ENCODE measurements at regions not wholly inside any gene's neighbourhood (a gene's known extent, or its start where the extent isn't known, plus 50 kb on each side); places are given as distances from the start of the nearest gene placed in this dataset.
"Not testable (repeated sequence)": the region's sequence is repeated elsewhere in the genome, so short reads cannot be mapped to it uniquely, and the experiment has no call there.

DNA sequence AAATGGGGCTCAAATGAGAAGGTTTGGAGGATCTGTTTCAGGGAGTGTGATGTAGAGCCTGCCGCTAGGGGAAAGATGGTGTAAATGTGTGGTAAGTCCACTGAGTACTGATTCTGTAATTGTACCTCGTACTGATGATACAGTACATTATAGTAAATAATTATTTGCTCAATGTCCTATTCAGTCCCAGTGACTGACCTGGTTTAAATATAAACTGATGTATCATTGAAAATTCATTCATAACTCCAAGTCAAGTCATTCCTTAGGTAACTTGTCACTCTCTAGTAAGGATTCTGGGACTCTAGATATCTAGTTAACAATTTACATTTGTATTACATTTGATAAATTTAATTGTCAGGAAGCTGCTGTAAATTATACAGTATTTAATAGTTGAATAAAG, 667.3 kb downstream of the DTWD2 start:
- H3K27ac ChIP-seq (ENCODE audit: low read depth, low read length) = no peak overlapping the region
- H3K4me3 ChIP-seq (ENCODE audit: low read depth, low read length) = no peak overlapping the region
- no peaks in the 10 kb centered on the region for H3K4me1 ChIP-seq (ENCODE audit: control insufficient read depth, insufficient read depth, low read length)
- H3K9ac ChIP-seq (ENCODE audit: low read length) = no peak overlapping the region
- H3K36me3 ChIP-seq (ENCODE audit: control insufficient read depth, insufficient read depth, low read length) = no peaks in the 10 kb centered on the region
- H3K9me3 ChIP-seq (ENCODE audit: control insufficient read depth, insufficient read depth, low read depth, low read length) = peaks cover 15% of the 10 kb centered on the region
- H3K27me3 ChIP-seq (ENCODE audit: control insufficient read depth, insufficient read depth, low read length) = no peaks in the 10 kb centered on the region

DNA sequence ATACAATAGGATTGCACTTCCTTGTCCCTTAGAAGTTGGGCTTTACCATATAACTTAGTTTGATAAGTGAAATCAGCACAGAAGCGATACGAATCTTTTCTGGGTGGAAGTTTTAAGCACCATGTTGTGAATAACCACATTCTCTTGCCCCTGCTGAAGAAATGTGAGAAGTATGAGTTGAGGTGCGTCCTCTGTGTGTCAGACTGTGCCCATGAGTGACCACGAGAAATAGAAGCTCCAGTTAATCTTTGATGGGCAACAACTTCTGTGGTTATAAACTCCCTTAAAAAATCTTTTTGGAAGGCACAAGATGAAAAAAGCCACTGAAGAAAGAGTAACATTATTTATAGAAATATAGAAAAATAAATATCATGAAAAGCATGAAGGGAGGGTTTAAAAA, 668.2 kb downstream of the DTWD2 start:
- Histone ChIP-seq H3K9ac (ENCODE audit: low read length) (no peak overlapping the region), H3K4me3 (ENCODE audit: low read depth, low read length) (no peak overlapping the region), H3K27me3 (ENCODE audit: control insufficient read depth, insufficient read depth, low read length) (no peaks in the 10 kb centered on the region), H3K4me1 (ENCODE audit: control insufficient read depth, insufficient read depth, low read length) (no peaks in the 10 kb centered on the region), H3K9me3 (ENCODE audit: control insufficient read depth, insufficient read depth, low read depth, low read length) (peaks cover 15% of the 10 kb centered on the region), H3K27ac (ENCODE audit: low read depth, low read length) (no peak overlapping the region), H3K36me3 (ENCODE audit: control insufficient read depth, insufficient read depth, low read length) (no peaks in the 10 kb centered on the region)

DNA sequence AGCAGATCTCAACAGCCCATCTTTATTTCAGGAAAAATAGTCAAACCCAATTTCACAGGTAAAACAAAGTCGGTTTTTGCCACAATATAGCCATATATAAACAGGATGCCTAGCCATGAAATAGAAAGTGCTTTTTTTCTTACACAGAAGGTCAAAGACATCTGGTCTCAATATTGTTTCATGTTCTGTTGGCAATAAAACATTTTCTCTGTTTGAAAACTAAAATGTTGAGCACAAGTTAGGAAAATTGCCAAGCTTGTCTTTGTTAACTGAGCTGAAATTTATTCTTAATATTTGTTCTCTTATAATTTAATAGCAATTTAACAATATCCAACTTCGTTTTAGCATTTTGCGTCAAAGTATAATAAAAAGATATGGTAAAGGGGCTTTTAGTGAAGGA, 673.4 kb downstream of the DTWD2 start:
- H3K9me3 ChIP-seq (ENCODE audit: control insufficient read depth, insufficient read depth, low read depth, low read length) = no peaks in the 10 kb centered on the region
- no peaks in the 10 kb centered on the region for H3K36me3 ChIP-seq (ENCODE audit: control insufficient read depth, insufficient read depth, low read length)
- no peak overlapping the region for H3K4me3 ChIP-seq (ENCODE audit: low read depth, low read length)
- no peak overlapping the region for H3K9ac ChIP-seq (ENCODE audit: low read length)
- H3K4me1 ChIP-seq (ENCODE audit: control insufficient read depth, insufficient read depth, low read length) = no peaks in the 10 kb centered on the region
- no peaks in the 10 kb centered on the region for H3K27me3 ChIP-seq (ENCODE audit: control insufficient read depth, insufficient read depth, low read length)
- H3K27ac ChIP-seq (ENCODE audit: low read depth, low read length) = no peak overlapping the region

DNA sequence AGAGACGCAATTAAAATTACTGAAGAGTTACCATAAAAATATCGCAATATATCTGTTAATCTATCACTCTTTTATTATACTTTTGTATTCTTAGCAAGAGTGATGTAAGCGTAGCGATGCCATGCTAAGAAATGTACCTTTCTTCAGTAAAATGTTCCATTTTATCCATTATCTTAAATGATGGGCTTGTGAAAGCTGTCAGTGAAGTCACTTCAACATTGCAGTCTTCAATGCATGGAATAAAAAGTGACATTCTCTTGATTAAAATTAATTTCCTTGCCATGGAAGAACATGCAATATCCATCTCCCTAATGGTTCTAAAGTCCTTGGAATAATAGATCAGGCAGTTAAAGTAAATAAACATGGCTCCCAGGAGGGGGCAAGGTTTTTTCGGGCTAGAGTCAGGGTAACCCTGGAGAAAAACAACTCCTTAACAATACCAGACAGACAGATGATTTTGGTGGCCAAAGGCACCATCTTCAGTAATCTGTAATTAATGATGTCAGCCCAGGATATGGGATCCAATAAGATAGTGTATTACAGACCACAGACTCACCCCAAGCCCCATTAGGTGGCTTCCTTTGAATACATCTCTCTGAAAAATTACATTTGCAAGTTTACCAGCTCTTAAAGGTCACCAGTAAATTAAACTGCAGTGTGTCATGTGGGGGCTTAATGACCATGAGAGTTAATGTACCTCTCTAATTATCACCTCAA, 677.1 kb downstream of the DTWD2 start:
- Histone ChIP-seq H3K9me3 (ENCODE audit: control insufficient read depth, insufficient read depth, low read depth, low read length) (no peaks in the 10 kb centered on the region), H3K27me3 (ENCODE audit: control insufficient read depth, insufficient read depth, low read length) (no peaks in the 10 kb centered on the region), H3K4me1 (ENCODE audit: control insufficient read depth, insufficient read depth, low read length) (no peaks in the 10 kb centered on the region; the same call in 1 of the 2 replicates), H3K36me3 (ENCODE audit: control insufficient read depth, insufficient read depth, low read length) (no peaks in the 10 kb centered on the region), H3K4me3 (ENCODE audit: low read depth, low read length) (no peak overlapping the region), H3K27ac (ENCODE audit: low read depth, low read length) (no peak overlapping the region), H3K9ac (ENCODE audit: low read length) (no peak overlapping the region)

DNA sequence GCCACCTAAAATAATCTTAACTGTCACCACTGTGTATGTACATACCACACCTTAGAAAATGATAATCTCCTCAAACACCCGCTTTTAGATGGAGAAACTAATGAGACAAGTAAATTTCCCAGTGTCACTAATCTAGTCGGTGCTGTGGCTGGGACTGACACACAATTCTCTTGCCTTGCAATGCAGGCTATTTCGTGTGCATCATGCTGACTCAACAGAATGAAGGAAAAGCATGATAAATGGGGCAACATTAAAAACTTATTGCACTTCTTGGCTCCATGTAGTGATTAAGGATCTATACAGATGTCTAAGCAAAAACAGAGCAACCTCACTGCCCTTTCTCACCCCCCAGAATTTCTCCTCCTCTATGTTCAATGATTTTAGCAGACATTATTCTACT, 677.9 kb downstream of the DTWD2 start:
- H3K27ac ChIP-seq (ENCODE audit: low read depth, low read length) = no peak overlapping the region
- H3K4me1 ChIP-seq (ENCODE audit: control insufficient read depth, insufficient read depth, low read length) = no peaks in the 10 kb centered on the region; the same call in 1 of the 2 replicates
- no peaks in the 10 kb centered on the region for H3K36me3 ChIP-seq (ENCODE audit: control insufficient read depth, insufficient read depth, low read length)
- no peaks in the 10 kb centered on the region for H3K9me3 ChIP-seq (ENCODE audit: control insufficient read depth, insufficient read depth, low read depth, low read length)
- H3K27me3 ChIP-seq (ENCODE audit: control insufficient read depth, insufficient read depth, low read length) = no peaks in the 10 kb centered on the region
- H3K9ac ChIP-seq (ENCODE audit: low read length) = no peak overlapping the region
- H3K4me3 ChIP-seq (ENCODE audit: low read depth, low read length) = no peak overlapping the region

DNA sequence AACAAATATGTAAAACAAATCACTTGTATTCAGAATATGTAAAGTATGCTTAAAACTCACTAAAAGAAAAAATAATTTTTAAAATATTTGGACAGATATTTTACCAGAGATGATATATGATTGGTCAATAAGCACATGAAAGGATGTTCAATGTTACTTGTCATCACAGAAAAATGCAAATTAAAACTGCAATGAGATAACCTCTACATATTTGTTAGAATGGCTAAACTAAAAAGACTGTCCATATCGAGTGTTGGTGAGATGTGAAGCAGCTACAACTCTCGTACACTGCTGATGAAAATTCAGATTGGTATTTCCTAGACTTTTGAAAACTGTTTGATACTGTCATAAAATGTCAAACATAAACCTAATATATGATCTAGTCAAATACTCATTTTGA, 685.1 kb downstream of the DTWD2 start:
- Histone ChIP-seq H3K27me3 (ENCODE audit: control insufficient read depth, insufficient read depth, low read length) (no peaks in the 10 kb centered on the region), H3K4me1 (ENCODE audit: control insufficient read depth, insufficient read depth, low read length) (no peaks in the 10 kb centered on the region), H3K9me3 (ENCODE audit: control insufficient read depth, insufficient read depth, low read depth, low read length) (no peaks in the 10 kb centered on the region), H3K36me3 (ENCODE audit: control insufficient read depth, insufficient read depth, low read length) (no peaks in the 10 kb centered on the region), H3K27ac (ENCODE audit: low read depth, low read length) (no peak overlapping the region), H3K9ac (ENCODE audit: low read length) (no peak overlapping the region), H3K4me3 (ENCODE audit: low read depth, low read length) (no peak overlapping the region)

DNA sequence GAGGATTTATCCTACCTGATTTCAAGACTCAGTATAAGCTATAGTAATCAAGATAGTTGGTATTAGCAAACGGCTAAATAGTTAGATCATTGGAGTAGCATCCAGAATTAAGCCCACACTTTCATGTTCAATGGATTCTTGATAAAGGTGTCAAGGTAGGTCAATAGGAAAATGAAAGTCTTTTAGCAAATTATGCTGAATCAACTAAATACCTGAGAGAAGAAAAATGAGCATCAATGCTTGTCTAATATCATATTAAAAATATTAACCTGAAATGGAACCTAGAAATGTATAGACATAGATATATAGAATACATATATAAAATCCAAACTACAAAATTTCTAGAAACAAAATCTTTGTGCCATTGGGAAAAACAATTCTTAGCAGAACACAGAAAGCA, 685.6 kb downstream of the DTWD2 start:
- H3K4me3 ChIP-seq (ENCODE audit: low read depth, low read length) = no peak overlapping the region
- no peak overlapping the region for H3K27ac ChIP-seq (ENCODE audit: low read depth, low read length)
- H3K4me1 ChIP-seq (ENCODE audit: control insufficient read depth, insufficient read depth, low read length) = no peaks in the 10 kb centered on the region
- no peaks in the 10 kb centered on the region for H3K27me3 ChIP-seq (ENCODE audit: control insufficient read depth, insufficient read depth, low read length)
- H3K36me3 ChIP-seq (ENCODE audit: control insufficient read depth, insufficient read depth, low read length) = no peaks in the 10 kb centered on the region
- H3K9me3 ChIP-seq (ENCODE audit: control insufficient read depth, insufficient read depth, low read depth, low read length) = no peaks in the 10 kb centered on the region
- no peak overlapping the region for H3K9ac ChIP-seq (ENCODE audit: low read length)

DNA sequence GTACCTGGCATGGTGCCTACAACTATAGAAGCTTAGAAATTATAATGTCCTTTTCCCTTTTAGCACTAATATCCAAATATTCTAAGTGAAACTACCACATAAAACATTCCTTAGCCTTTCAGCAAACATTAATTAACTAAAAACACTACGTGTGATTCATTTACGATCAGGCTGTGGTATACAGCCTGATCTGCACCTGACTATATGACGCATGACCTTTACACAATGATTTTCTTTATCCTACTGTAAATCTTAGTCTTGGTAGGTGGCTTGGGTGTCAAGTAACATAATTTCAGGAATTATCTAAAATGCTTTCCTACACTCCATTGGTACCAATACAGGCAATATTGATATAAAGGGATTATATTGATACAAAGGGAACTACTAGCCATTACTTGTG, 686.7 kb downstream of the DTWD2 start:
- Histone ChIP-seq H3K4me1 (ENCODE audit: control insufficient read depth, insufficient read depth, low read length) (no peaks in the 10 kb centered on the region), H3K27ac (ENCODE audit: low read depth, low read length) (no peak overlapping the region), H3K36me3 (ENCODE audit: control insufficient read depth, insufficient read depth, low read length) (no peaks in the 10 kb centered on the region), H3K4me3 (ENCODE audit: low read depth, low read length) (no peak overlapping the region), H3K27me3 (ENCODE audit: control insufficient read depth, insufficient read depth, low read length) (no peaks in the 10 kb centered on the region), H3K9me3 (ENCODE audit: control insufficient read depth, insufficient read depth, low read depth, low read length) (no peaks in the 10 kb centered on the region), H3K9ac (ENCODE audit: low read length) (no peak overlapping the region)

DNA sequence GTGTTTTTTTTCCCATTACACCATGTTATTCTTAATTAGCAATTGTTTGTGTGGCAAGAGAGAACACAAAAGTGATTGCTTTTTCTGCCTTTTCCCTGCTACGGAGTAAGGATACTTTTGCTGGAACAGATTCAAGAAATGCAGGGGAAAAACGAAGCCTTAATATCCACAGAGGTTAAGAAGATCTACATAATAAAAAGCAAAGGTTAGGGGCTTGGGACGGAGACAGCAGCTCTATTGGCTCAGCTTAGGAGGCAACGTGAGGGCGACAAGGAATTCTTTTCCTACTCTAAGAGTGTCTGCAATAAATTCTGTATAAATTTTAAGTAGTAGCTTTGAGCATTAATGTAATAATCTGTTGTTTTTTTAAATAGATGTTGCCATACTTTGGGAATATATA, 693.3 kb downstream of the DTWD2 start:
- Histone ChIP-seq H3K4me3 (ENCODE audit: low read depth, low read length) (no peak overlapping the region), H3K9me3 (ENCODE audit: control insufficient read depth, insufficient read depth, low read depth, low read length) (no peaks in the 10 kb centered on the region), H3K4me1 (ENCODE audit: control insufficient read depth, insufficient read depth, low read length) (peaks cover 4% of the 10 kb centered on the region; the same call in 1 of the 2 replicates), H3K9ac (ENCODE audit: low read length) (no peak overlapping the region), H3K36me3 (ENCODE audit: control insufficient read depth, insufficient read depth, low read length) (no peaks in the 10 kb centered on the region), H3K27me3 (ENCODE audit: control insufficient read depth, insufficient read depth, low read length) (no peaks in the 10 kb centered on the region), H3K27ac (ENCODE audit: low read depth, low read length) (no peak overlapping the region)

DNA sequence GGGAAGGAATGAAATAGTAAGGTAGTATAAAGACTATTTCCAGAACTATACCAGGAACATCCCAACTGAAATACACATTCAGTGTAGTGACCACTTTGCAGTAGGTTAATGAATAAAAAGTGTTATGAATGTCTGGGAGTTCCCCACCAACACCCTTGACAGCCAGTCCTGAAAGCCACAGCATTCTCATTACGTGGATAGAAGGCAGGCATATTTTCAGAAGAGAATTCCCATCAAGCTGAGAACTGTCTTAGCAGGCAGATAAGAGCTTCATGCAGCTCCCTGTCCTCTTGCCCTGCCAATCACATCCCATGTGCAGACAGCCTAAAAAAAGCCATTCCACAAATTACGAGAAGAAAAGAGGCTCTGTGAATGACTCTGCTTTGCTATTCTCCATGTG, 695.0 kb downstream of the DTWD2 start:
- Histone ChIP-seq H3K4me3 (ENCODE audit: low read depth, low read length) (no peak overlapping the region), H3K27ac (ENCODE audit: low read depth, low read length) (no peak overlapping the region), H3K36me3 (ENCODE audit: control insufficient read depth, insufficient read depth, low read length) (no peaks in the 10 kb centered on the region), H3K4me1 (ENCODE audit: control insufficient read depth, insufficient read depth, low read length) (peaks cover 4% of the 10 kb centered on the region; the same call in 1 of the 2 replicates), H3K9ac (ENCODE audit: low read length) (no peak overlapping the region), H3K9me3 (ENCODE audit: control insufficient read depth, insufficient read depth, low read depth, low read length) (no peaks in the 10 kb centered on the region), H3K27me3 (ENCODE audit: control insufficient read depth, insufficient read depth, low read length) (no peaks in the 10 kb centered on the region)

DNA sequence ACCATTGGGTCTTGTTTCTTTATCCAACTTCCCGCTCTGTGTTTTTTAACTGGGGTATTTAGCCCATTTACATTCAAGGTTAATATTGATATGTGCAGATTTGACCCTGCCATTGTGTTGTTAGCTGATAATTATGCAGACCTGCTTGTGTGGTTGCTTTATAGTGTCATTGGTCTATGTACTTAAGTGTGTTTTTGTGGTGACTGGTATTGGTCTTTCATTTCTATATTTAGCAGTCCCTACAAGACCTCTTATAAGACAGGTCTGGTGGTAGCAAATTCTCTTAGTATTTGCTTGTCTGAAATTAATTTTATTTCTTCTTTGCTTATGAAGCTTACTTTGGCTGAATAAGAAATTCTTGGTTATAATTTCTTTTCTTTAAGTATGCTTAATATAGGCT, 698.1 kb downstream of the DTWD2 start:
- H3K4me1 ChIP-seq (ENCODE audit: control insufficient read depth, insufficient read depth, low read length) = peaks cover 4% of the 10 kb centered on the region; the same call in 1 of the 2 replicates
- H3K9me3 ChIP-seq (ENCODE audit: control insufficient read depth, insufficient read depth, low read depth, low read length) = no peaks in the 10 kb centered on the region
- H3K36me3 ChIP-seq (ENCODE audit: control insufficient read depth, insufficient read depth, low read length) = no peaks in the 10 kb centered on the region
- no peak overlapping the region for H3K27ac ChIP-seq (ENCODE audit: low read depth, low read length)
- no peaks in the 10 kb centered on the region for H3K27me3 ChIP-seq (ENCODE audit: control insufficient read depth, insufficient read depth, low read length)
- H3K4me3 ChIP-seq (ENCODE audit: low read depth, low read length) = no peak overlapping the region
- no peak overlapping the region for H3K9ac ChIP-seq (ENCODE audit: low read length)

DNA sequence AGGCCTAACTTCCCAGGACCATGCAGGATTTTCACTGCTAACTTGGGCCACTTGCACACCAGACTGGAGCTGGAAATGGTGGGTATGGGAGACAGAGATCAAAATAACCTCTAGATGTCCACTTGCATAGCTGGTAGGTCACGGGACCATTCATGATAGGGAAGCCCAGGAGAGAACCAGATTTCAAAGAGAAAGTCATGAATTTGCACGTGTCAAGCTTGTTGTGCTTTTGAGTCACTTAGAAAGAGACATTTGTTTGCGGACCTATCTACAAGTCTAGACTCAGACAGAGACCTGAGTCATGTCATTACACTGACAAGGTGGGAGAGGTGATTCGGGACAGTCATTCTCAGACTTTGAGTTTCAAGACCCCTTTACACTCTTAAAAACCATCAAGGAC, 704.1 kb downstream of the DTWD2 start:
- not testable (repeated sequence) for H3K9me3 ChIP-seq (ENCODE audit: control insufficient read depth, insufficient read depth, low read depth, low read length); H3K27ac ChIP-seq (ENCODE audit: low read depth, low read length); H3K27me3 ChIP-seq (ENCODE audit: control insufficient read depth, insufficient read depth, low read length); H3K36me3 ChIP-seq (ENCODE audit: control insufficient read depth, insufficient read depth, low read length); H3K4me1 ChIP-seq (ENCODE audit: control insufficient read depth, insufficient read depth, low read length); H3K9ac ChIP-seq (ENCODE audit: low read length); H3K4me3 ChIP-seq (ENCODE audit: low read depth, low read length)
